ENCODE measurements at regions not wholly inside any gene's neighbourhood (a gene's known extent, or its start where the extent isn't known, plus 50 kb on each side); places are given as distances from the start of the nearest gene placed in this dataset.
"Not testable (repeated sequence)": the region's sequence is repeated elsewhere in the genome, so short reads cannot be mapped to it uniquely, and the experiment has no call there.

GRCh38 chr1:242912855-242913254, 342.2 kb downstream of the CEP170 start:
- not testable (repeated sequence) for DNase-seq (ENCODE audit: low read depth in 2 of 2)

DNA sequence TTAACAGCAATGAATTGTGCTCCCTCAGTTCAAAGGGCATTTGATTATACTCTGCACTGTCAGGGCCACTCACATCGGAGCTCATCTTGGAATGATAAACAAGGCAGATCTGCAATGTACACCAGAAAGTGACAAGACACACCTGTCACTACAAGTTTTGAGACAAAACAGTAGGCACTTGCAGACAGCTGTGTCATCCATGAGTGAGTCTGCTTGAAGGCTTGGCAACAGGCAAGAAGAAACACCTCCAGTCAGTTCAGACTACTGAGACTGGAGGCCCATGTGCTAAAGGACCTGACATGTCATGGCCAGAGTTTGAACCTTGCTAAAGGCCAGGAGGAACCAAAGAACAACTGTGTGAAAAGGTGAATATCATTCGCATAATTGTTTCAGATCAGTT, 354.5 kb downstream of the CEP170 start:
- not testable (repeated sequence) for DNase-seq (ENCODE audit: low read depth in 2 of 2)

GRCh38 chr1:242890192-242890741, 364.8 kb downstream of the CEP170 start:
- no peak for DNase-seq (ENCODE audit: low read depth in 2 of 2)

DNA sequence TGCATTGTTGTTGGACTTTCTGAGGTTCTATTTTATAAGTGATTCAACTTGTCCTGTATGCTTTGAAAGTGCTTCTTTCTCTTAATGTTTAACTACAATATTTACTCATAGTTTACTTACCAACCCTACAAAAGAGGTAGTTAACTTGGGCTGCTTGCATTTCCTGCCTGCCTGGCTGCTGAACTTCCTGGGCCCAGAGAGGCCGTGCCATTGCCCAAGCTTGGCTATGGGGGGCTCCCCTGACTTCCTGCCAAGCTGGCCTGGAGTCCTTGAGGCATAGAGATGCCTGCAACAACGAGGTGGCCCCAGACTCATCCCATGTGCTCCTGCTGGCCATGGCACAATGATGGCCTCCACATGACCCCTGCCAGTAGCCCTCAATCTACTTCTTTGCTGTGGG, 361.6 kb upstream of the PLD5 start:
- DNase-seq (ENCODE audit: low read depth in 2 of 2) = no peak

DNA sequence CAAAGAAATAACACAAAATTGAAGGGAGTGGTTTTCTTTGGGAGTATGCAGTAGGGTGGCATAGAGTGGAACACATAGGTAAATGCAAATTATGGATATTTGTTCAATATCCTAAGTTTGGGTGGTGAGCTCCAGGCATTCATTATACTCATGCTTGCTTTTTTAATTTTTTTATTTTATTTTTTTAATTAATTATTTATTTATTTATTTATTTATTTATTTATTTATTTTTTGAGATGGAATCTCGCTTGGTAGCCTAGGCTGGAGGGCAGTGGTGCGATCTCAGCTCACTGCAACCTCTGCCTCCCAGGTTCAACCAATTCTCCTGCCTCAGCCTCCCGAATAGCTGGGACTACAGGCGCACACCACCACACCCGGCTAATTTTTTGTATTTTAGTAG, 355.5 kb upstream of the PLD5 start:
- not testable (repeated sequence) for DNase-seq (ENCODE audit: low read depth in 2 of 2)

GRCh38 chr1:242877743-242878142, 353.2 kb upstream of the PLD5 start:
- DNase-seq (ENCODE audit: low read depth in 2 of 2) = no peak

GRCh38 chr1:242877229-242877628, 352.7 kb upstream of the PLD5 start:
- no peak for DNase-seq (ENCODE audit: low read depth in 2 of 2)

DNA sequence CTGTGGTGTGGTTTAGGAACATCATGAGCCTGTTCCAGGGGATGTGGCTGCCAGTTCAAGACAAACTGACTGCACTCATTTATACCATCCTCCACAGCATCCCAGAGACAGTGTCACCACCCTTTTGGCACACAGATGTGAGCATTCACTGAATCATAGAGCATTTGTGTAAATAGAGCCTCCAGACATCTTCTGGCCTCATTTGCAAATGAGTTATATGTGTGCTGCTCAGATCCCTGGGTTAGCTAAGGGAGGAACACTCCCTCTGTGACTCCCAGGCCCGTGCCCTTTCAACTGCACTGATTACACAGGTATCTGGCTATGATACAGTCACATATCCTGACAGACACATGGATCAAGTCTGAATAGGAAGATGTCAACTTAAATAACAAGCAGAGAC, 351.5 kb upstream of the PLD5 start:
- DNase-seq (ENCODE audit: low read depth in 2 of 2) = no peak

DNA sequence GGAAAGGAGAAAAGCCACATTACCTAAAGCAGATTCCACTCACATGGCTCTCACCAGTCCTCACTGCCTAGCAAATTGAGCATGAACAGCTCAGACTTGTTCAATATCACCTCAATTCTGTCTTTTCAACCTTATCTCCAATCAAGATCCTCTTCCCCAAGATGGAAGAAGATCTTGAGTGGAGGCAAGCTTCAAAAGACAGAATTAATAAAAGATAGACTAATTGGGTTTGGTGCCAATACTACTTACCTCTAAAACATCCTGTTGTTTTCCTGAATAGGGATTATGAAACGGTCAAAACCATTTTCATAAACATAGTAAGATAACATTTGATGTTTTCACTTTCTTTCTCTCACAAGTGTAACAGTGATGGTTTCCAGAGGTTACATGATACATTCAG, 349.2 kb upstream of the PLD5 start:
- DNase-seq (ENCODE audit: low read depth in 2 of 2) = no peak

DNA sequence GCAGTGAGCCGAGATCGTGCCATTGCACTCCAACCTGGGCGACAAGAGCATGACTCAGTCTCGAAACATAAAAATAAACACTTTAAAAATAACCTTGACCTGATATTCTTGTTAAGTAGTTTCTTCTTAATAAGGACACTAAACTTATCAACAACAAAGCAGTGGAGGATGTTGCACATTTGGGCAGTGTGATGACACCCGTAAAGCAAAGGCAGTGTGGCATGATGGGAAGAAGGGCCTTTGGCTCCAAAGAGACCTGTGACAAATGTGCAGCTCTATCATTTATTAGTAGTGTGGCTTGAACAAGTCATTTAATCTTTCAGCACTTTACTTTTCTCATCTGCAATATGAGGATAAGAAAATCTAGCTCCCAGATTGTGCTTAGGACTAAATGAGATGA, 348.0 kb upstream of the PLD5 start:
- DNase-seq (ENCODE audit: low read depth in 2 of 2) = no peak

DNA sequence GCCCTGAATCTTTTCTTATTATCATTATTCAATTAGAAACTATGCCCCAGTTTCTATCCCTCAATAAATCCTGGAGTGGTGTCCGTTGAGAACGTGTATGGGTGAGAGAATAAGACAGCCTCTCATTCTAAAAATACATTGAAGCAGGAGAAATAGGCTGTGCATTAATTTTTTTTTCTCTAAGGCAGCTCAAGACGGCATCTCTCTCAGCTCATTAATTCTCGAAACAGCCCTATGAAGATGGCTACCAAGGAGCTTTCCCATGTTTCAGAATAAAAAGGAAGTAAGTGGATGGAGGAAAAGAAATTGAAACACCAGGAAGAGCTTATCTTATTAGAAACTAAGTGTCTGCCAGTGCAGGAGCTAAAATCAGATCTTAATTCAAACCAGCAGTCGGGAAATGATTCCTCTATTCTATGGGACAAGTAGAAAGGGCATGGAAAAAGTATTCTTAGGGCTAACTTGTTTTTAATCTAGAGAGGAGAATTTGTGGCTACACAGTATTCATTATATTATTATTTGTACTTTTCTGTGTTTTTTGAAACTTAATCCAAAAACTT, 347.1 kb upstream of the PLD5 start:
- DNase-seq (ENCODE audit: low read depth in 2 of 2) = no peak

GRCh38 chr1:242870966-242871365, 346.5 kb upstream of the PLD5 start:
- no peak for DNase-seq (ENCODE audit: low read depth in 2 of 2)

DNA sequence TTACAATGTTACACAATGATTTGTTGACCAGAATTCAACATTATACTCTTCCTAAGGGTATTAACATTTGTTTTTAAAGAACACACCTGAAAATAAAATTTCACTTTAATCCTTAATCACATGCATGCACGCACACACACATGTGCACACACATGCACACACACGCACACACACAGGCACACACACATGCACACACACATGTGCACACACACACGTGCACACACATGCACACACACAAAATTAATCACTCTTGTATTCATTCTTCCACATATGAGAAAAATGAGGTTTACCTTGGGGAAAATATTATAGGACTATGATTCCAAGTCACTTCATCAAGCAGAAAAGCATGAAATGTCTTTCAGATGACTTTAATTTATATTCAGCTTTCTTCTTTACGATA, 331.8 kb upstream of the PLD5 start:
- no peak for DNase-seq (ENCODE audit: low read depth in 2 of 2)

GRCh38 chr1:242854466-242854865, 330.0 kb upstream of the PLD5 start:
- no peak for DNase-seq (ENCODE audit: low read depth in 2 of 2)

GRCh38 chr1:242847390-242847993, 323.0 kb upstream of the PLD5 start:
- DNase-seq (ENCODE audit: low read depth in 2 of 2) = no peak

GRCh38 chr1:242842094-242842493, 317.6 kb upstream of the PLD5 start:
- DNase-seq (ENCODE audit: low read depth in 2 of 2) = no peak

GRCh38 chr1:242839101-242839500, 314.6 kb upstream of the PLD5 start:
- no peak for DNase-seq (ENCODE audit: low read depth in 2 of 2)

GRCh38 chr1:242836423-242836822, 311.9 kb upstream of the PLD5 start:
- DNase-seq (ENCODE audit: low read depth in 2 of 2) = no peak

GRCh38 chr1:242828828-242829227, 304.3 kb upstream of the PLD5 start:
- no peak for DNase-seq (ENCODE audit: low read depth in 2 of 2)

- DNase-seq (ENCODE audit: low read depth in 2 of 2) = no peak
These were observed 303.7 kb upstream of the PLD5 start for GRCh38 chr1:242828199-242828598.

- DNase-seq (ENCODE audit: low read depth in 2 of 2) = no peak
These were observed 303.0 kb upstream of the PLD5 start for GRCh38 chr1:242827538-242827937.

GRCh38 chr1:242826701-242827336, 302.3 kb upstream of the PLD5 start:
- no peak for DNase-seq (ENCODE audit: low read depth in 2 of 2)

- DNase-seq (ENCODE audit: low read depth in 2 of 2) = no peak
These were observed 299.9 kb upstream of the PLD5 start for GRCh38 chr1:242824435-242824834.
